CMK (cell line): ENCODE measurements at regions not wholly inside any gene's neighbourhood (a gene's known extent, or its start where the extent isn't known, plus 50 kb on each side); places are given as distances from the start of the nearest gene placed in this dataset.
A peak's percentile ranks its signal among the peaks of the same experiment; 100 is the strongest.
"Not testable (repeated sequence)": the region's sequence is repeated elsewhere in the genome, so short reads cannot be mapped to it uniquely, and the experiment has no call there.

ENCODE experiments used
- DNase-seq: peaks from one replicate; pipeline ENCODE4 v3.0.0-alpha.2; 2010; ENCODE audit warnings: low read depth

- DNase-seq, result no peak
Observed at GRCh38 chr4:170272959-170273358, 183.2 kb upstream of the AADAT start.

GRCh38 chr4:170271723-170272122, 182.0 kb upstream of the AADAT start:
- DNase-seq, result no peak

GRCh38 chr4:170270628-170271027, 180.9 kb upstream of the AADAT start:
- no peak for DNase-seq

GRCh38 chr4:170269950-170270349, 180.2 kb upstream of the AADAT start:
- DNase-seq, result no peak

- peak; percentile 87 for DNase-seq
Observed at GRCh38 chr4:170259631-170260153, 169.9 kb upstream of the AADAT start.

- no peak for DNase-seq
Observed at GRCh38 chr4:170256807-170257206, 167.1 kb upstream of the AADAT start.

GRCh38 chr4:170248576-170248975, 158.8 kb upstream of the AADAT start:
- DNase-seq, result no peak

GRCh38 chr4:170248029-170248428, 158.3 kb upstream of the AADAT start:
- no peak for DNase-seq

GRCh38 chr4:170247596-170247995, 157.8 kb upstream of the AADAT start:
- no peak for DNase-seq

GRCh38 chr4:170243662-170244288, 154.0 kb upstream of the AADAT start:
- no peak for DNase-seq

- no peak for DNase-seq
Observed at GRCh38 chr4:170242471-170242870, 152.7 kb upstream of the AADAT start.

- DNase-seq, result no peak
Observed at GRCh38 chr4:170234800-170235199, 145.0 kb upstream of the AADAT start.

GRCh38 chr4:170231377-170231776, 141.6 kb upstream of the AADAT start:
- DNase-seq, result no peak

- DNase-seq, result no peak
Observed at GRCh38 chr4:170230242-170230641, 140.5 kb upstream of the AADAT start.

- DNase-seq, result no peak
Observed at GRCh38 chr4:170229006-170229405, 139.2 kb upstream of the AADAT start.

- no peak for DNase-seq
Observed at GRCh38 chr4:170227928-170228327, 138.2 kb upstream of the AADAT start.

- DNase-seq, result no peak
Observed at GRCh38 chr4:170226288-170226687, 136.5 kb upstream of the AADAT start.

GRCh38 chr4:170214731-170215130, 125.0 kb upstream of the AADAT start:
- no peak for DNase-seq

GRCh38 chr4:170214101-170214500, 124.3 kb upstream of the AADAT start:
- DNase-seq, result no peak

GRCh38 chr4:170202721-170203120, 113.0 kb upstream of the AADAT start:
- DNase-seq, result peak; percentile 14

- no peak for DNase-seq
Observed at GRCh38 chr4:170198747-170199146, 109.0 kb upstream of the AADAT start.

- not testable (repeated sequence) for DNase-seq
Observed at GRCh38 chr4:170194794-170195193, 105.0 kb upstream of the AADAT start.

GRCh38 chr4:170193496-170193895, 103.7 kb upstream of the AADAT start:
- no peak for DNase-seq

GRCh38 chr4:170190265-170190664, 100.5 kb upstream of the AADAT start:
- no peak for DNase-seq
